ENCODE measurements at regions not wholly inside any gene's neighbourhood (a gene's known extent, or its start where the extent isn't known, plus 50 kb on each side); places are given as distances from the start of the nearest gene placed in this dataset.

DNA sequence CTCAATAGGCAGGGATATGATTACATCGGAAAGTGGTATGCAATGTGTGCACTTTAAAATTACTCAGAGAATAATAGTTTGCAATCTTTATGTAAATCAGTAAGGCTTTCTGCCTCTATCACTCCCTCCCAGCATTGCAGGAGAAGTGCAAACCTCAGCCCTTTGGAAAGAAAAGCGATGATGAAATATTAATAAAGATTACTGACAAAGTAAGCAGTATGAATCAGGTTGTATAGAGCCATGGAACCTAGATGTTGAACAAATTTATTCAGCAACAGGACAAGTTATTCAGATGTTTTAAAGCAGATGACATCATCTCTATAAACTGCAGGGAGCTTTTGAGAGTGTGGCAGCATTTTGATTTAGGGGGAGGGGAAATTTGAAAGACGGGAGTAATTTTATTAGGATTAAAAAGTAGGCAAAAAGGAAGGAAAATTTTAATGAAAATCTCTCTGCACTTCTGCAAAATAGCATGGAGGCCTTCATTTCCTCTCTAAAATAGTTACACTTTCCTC, 631.7 kb upstream of the GRIA3 start:
- H3K9me3 ChIP-seq: no peaks in the 10 kb centered on the region
- no peak overlapping the region for H3K4me3 ChIP-seq
- no peaks in the 10 kb centered on the region for H3K4me1 ChIP-seq
- H3K27ac ChIP-seq: no peak overlapping the region
- DNase-seq (ENCODE audit: low spot score in 2 of 2): no peak
- H3K36me3 ChIP-seq: no peaks in the 10 kb centered on the region
- TF ChIP-seq, protein P1, sequence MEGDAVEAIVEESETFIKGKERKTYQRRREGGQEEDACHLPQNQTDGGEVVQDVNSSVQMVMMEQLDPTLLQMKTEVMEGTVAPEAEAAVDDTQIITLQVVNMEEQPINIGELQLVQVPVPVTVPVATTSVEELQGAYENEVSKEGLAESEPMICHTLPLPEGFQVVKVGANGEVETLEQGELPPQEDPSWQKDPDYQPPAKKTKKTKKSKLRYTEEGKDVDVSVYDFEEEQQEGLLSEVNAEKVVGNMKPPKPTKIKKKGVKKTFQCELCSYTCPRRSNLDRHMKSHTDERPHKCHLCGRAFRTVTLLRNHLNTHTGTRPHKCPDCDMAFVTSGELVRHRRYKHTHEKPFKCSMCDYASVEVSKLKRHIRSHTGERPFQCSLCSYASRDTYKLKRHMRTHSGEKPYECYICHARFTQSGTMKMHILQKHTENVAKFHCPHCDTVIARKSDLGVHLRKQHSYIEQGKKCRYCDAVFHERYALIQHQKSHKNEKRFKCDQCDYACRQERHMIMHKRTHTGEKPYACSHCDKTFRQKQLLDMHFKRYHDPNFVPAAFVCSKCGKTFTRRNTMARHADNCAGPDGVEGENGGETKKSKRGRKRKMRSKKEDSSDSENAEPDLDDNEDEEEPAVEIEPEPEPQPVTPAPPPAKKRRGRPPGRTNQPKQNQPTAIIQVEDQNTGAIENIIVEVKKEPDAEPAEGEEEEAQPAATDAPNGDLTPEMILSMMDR (IDR thresholded peaks at IDR 0.05): no peak
- TF ChIP-seq EP300 (IDR thresholded peaks at IDR 0.05): no peak
- 64 to 68% methylated on average over 3 of the region's 3 CpGs for WGBS, 2 donors
- no peaks in the 10 kb centered on the region for H3K27me3 ChIP-seq

DNA sequence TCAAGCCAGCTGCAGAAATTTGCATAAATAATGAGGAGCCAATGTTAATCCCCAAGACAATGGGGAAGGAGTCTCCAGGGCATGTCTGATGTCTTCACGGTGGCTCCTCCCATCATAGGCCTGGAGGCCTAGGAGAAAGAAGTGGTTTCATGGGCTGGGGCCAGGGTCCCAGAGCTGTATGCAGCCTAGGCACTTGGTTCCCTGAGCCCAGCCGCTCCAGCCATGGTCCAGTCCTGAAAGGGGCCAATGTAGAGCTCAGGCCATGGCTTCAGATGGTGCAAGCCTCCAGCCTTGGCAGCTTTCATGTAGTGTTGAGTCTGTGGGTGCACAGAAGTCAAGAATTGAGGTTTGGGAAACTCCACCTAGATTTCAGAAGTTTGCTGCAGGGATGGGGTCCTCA, 628.2 kb upstream of the GRIA3 start:
- TF ChIP-seq EP300 (IDR thresholded peaks at IDR 0.05) (no peak), POLR2A (IDR thresholded peaks at IDR 0.05) (no peak)
- TF ChIP-seq, protein P1 (IDR thresholded peaks at IDR 0.05): no peak
- WGBS, 2 donors: 68 to 73% methylated on average over 1 to 2 of the region's 2 CpGs

DNA sequence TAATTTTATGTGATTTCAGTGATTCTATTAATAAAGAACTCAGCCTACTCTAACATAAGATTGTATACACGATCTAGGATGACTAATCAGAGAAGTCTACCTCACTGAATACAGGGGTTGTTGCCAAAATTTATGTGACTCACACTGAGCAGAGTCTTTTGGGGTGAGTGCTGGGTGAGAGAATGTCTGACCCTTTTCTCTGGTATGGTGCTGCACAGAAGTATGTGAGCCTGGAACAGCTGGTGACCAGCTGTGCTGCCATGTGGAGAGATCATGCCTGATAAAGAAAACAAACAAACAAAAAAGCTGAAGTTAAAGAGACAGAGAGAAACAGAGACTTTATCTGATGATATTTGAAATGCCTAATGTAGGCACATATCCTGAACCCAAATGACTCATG, 618.1 kb upstream of the GRIA3 start:
- H3K4me1 ChIP-seq: no peaks in the 10 kb centered on the region
- WGBS, 2 donors: 12 to 41% methylated on average over 1 of the region's 1 CpG
- H3K36me3 ChIP-seq: no peaks in the 10 kb centered on the region
- H3K9me3 ChIP-seq: no peaks in the 10 kb centered on the region
- no peak for DNase-seq (ENCODE audit: low spot score in 2 of 2)
- no peak overlapping the region for H3K4me3 ChIP-seq
- TF ChIP-seq EP300 (IDR thresholded peaks at IDR 0.05): no peak
- TF ChIP-seq POLR2A (IDR thresholded peaks at IDR 0.05): no peak
- TF ChIP-seq, protein P1 (IDR thresholded peaks at IDR 0.05): no peak
- no peak overlapping the region for H3K27ac ChIP-seq
- no peaks in the 10 kb centered on the region for H3K27me3 ChIP-seq

More for the DNA sequence above, 628.2 kb upstream of the GRIA3 start:
- Histone ChIP-seq H3K36me3 (no peaks in the 10 kb centered on the region), H3K4me1 (no peaks in the 10 kb centered on the region), H3K27me3 (no peaks in the 10 kb centered on the region), H3K27ac (no peak overlapping the region), H3K4me3 (no peak overlapping the region), H3K9me3 (no peaks in the 10 kb centered on the region)
- DNase-seq (ENCODE audit: low spot score in 2 of 2): no peak

GRCh38 chrX:122566401-122566800, 617.7 kb upstream of the GRIA3 start:
- no peaks in the 10 kb centered on the region for H3K27me3 ChIP-seq
- DNase-seq (ENCODE audit: low spot score in 2 of 2): no peak
- H3K9me3 ChIP-seq: no peaks in the 10 kb centered on the region
- TF ChIP-seq, protein P1 (IDR thresholded peaks at IDR 0.05): no peak
- TF ChIP-seq EP300 (IDR thresholded peaks at IDR 0.05): no peak
- TF ChIP-seq POLR2A (IDR thresholded peaks at IDR 0.05): no peak
- H3K36me3 ChIP-seq: no peaks in the 10 kb centered on the region
- H3K27ac ChIP-seq: no peak overlapping the region
- no peaks in the 10 kb centered on the region for H3K4me1 ChIP-seq
- H3K4me3 ChIP-seq: no peak overlapping the region

DNA sequence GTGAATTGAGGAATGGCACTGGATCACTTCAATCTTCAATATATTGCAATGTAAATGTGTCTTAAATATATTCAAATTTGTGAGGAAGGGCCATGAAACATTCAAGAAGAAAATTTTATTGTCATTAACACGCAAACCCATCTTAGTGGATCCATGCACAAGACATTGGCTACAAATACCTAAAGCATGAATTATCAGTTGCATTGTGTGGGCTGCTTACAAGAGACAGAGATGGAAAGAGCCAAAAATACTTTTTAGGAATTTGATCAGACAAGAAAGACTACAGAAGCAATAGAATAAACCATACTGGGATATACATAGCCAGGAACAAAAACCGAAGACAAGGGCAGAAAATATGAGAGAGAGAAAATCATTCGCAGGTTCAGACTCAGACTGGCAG, 616.2 kb upstream of the GRIA3 start:
- DNase-seq (ENCODE audit: low spot score in 2 of 2): no peak
- WGBS, 2 donors: 69 to 78% methylated on average over 3 of the region's 3 CpGs
- TF ChIP-seq EP300 (IDR thresholded peaks at IDR 0.05) (no peak), POLR2A (IDR thresholded peaks at IDR 0.05) (no peak)
- TF ChIP-seq, protein P1 (IDR thresholded peaks at IDR 0.05): no peak

More for the DNA sequence above, 616.2 kb upstream of the GRIA3 start:
- Histone ChIP-seq H3K9me3 (no peaks in the 10 kb centered on the region), H3K27me3 (no peaks in the 10 kb centered on the region), H3K27ac (no peak overlapping the region), H3K4me1 (no peaks in the 10 kb centered on the region), H3K36me3 (no peaks in the 10 kb centered on the region), H3K4me3 (no peak overlapping the region)
